Panc1 (cell line): ENCODE measurements at regions not wholly inside any gene's neighbourhood (a gene's known extent, or its start where the extent isn't known, plus 50 kb on each side); places are given as distances from the start of the nearest gene placed in this dataset.

Experiments
- ATAC-seq: fragments of 200-7000 bp; cut with Tn5 transposase; 2 replicates; pipeline ENCODE4 v1.9.1; 2020; ENCODE audit warnings: mild to moderate bottlenecking, moderate library complexity
- BruUV-seq: library from RNA; stranded (reverse); fragments of 400-500 nt; replicated peaks from 2 replicates; lab custom pipeline; 2021; lab: Mats Ljungman, UMichigan
- CTCF ChIA-PET: fragments of 300-600 bp; sonication (Branson Sonifier 250); formaldehyde crosslinking; loops from one replicate; lab custom pipeline; 2022; ENCODE audit warnings: antibody characterized with exemption; lab: Charles Lee
- POLR2A ChIA-PET: fragments of 300-600 bp; sonication (Branson Sonifier 250); formaldehyde crosslinking; loops from one replicate; lab custom pipeline; 2022; ENCODE audit warnings: antibody characterized with exemption; lab: Charles Lee
- DNase-seq: peaks from one replicate; pipeline ENCODE4 v3.0.0-alpha.2; 2010; ENCODE audit warnings: low read depth, low spot score
- H3K27ac ChIP-seq: 2 replicates; pipeline ENCODE4 v1.5.1; 2011; ENCODE audit warnings: mild to moderate bottlenecking, low read length, inconsistent platforms
- H3K27me3 ChIP-seq: fragments of 200-500 bp; sonication (Bioruptor generic); 2 replicates; pipeline ENCODE4 v1.6.0; 2014; ENCODE audit warnings: low read length, inconsistent platforms; ENCODE audit not compliant: control insufficient read depth, insufficient read depth
- H3K36me3 ChIP-seq: fragments of 200-500 bp; sonication (Bioruptor generic); 2 replicates; pipeline ENCODE4 v1.5.1; 2014; ENCODE audit warnings: inconsistent platforms, mild to moderate bottlenecking, low read length, moderate library complexity; ENCODE audit not compliant: control insufficient read depth, insufficient read depth
- H3K4me1 ChIP-seq: 2 replicates; pipeline ENCODE4 v1.5.1; 2011; ENCODE audit warnings: inconsistent platforms, mild to moderate bottlenecking, low read length, moderate library complexity; ENCODE audit not compliant: control insufficient read depth, insufficient read depth
- H3K4me3 ChIP-seq, 2 experiments: 2 replicates each; pipeline ENCODE4 v1.5.1; 2011 to 2012; ENCODE audit warnings: low read depth in 2 of 2, low read length in 2 of 2, mild to moderate bottlenecking in 2 of 2, inconsistent platforms in 1 of 2, moderate library complexity in 1 of 2
- H3K9me3 ChIP-seq: fragments of 200-500 bp; sonication (Bioruptor generic); 2 replicates; pipeline ENCODE4 v1.5.1; 2014; ENCODE audit warnings: low read depth, mild to moderate bottlenecking, inconsistent platforms, low read length, moderate library complexity; ENCODE audit not compliant: control insufficient read depth, insufficient read depth
- CTCF ChIP-seq: fragments of 450-650 bp; IDR thresholded peaks from 2 replicates; pipeline ENCODE4 v1.5.1; 2017; ENCODE audit warnings: mild to moderate bottlenecking
- POLR2AphosphoS5 ChIP-seq: IDR thresholded peaks from 2 replicates; pipeline ENCODE4 v1.6.1; 2012; ENCODE audit warnings: mild to moderate bottlenecking, low read depth, low read length, moderate library complexity
- REST ChIP-seq, 2 experiments: IDR thresholded peaks; 2 replicates each; pipeline ENCODE4 v1.6.1; 2011 to 2012; ENCODE audit warnings: low read depth in 2 of 2, control low read depth in 1 of 2, low read length in 1 of 2, mild to moderate bottlenecking in 1 of 2, moderate library complexity in 1 of 2; ENCODE audit not compliant: insufficient read depth in 1 of 2
- SIN3A ChIP-seq: IDR thresholded peaks from 2 replicates; pipeline ENCODE4 v1.6.1; 2012; ENCODE audit warnings: low read depth, mild to moderate bottlenecking, low read length, moderate library complexity, borderline replicate concordance; ENCODE audit not compliant: insufficient read depth
- TCF7L2 ChIP-seq: IDR thresholded peaks from 2 replicates; pipeline ENCODE4 v1.6.1; 2011; ENCODE audit warnings: mild to moderate bottlenecking, low read depth, low read length, inconsistent platforms
- in situ Hi-C: cut with HindIII; loops from 2 replicates; pipeline ENCODE4 v1.10.0; 2016; ENCODE audit warnings: low sequenced_read_pairs, low pct_unique_long_range_greater_than_20kb
- intact Hi-C: fragments of 100-400 bp; cut with micrococcal nuclease; formaldehyde crosslinking; loops from one replicate; pipeline ENCODE4 v1.10.0; 2022; ENCODE audit not compliant: unreplicated experiment

- ATAC-seq (no peak; the same call in 1 of the 2 replicates), DNase-seq (no peak)
- POLR2A ChIA-PET = no interaction called here
- Histone ChIP-seq H3K4me1 (no peaks in the 10 kb centered on the region), H3K27ac (no peak overlapping the region), H3K9me3 (no peaks in the 10 kb centered on the region; the same call in 1 of the 2 replicates), H3K27me3 (no peaks in the 10 kb centered on the region), H3K36me3 (no peaks in the 10 kb centered on the region), H3K4me3 (no peak overlapping the region)
- TF ChIP-seq POLR2AphosphoS5 (no peak), REST (IDR thresholded peaks at IDR 0.05; ENCODE audit: insufficient read depth in 1 of 2, low read depth in 2 of 2, low read length in 1 of 2) (no peak), TCF7L2 (no peak), SIN3A (no peak), CTCF (no peak)
- BruUV-seq = no TSS peak
- CTCF ChIA-PET = no interaction called here
- in situ Hi-C loops = no loop called here
- intact Hi-C loops = no loop called here
Measured at GRCh38 chr12:14249368-14249767, 116.1 kb upstream of the ATF7IP start.

GRCh38 chr12:14252697-14253096, 112.8 kb upstream of the ATF7IP start:
- in situ Hi-C loops = no loop called here
- ChIA-PET POLR2A (no interaction called here), CTCF (no interaction called here)
- Histone ChIP-seq H3K36me3 (no peaks in the 10 kb centered on the region), H3K27ac (no peak overlapping the region), H3K4me1 (peaks cover 6% of the 10 kb centered on the region), H3K9me3 (no peaks in the 10 kb centered on the region; the same call in 1 of the 2 replicates), H3K4me3 (no peak overlapping the region), H3K27me3 (no peaks in the 10 kb centered on the region)
- intact Hi-C loops = loop anchor here (10.0 kb wide), 2 partner anchors 112 to 142 kb away; partner anchors contain the start of gene ATF7IP
- no peak for DNase-seq
- TF ChIP-seq SIN3A = no peak
- no peak for TF ChIP-seq POLR2AphosphoS5
- no peak for TF ChIP-seq CTCF
- no peak for TF ChIP-seq TCF7L2
- no peak for TF ChIP-seq REST (IDR thresholded peaks at IDR 0.05; ENCODE audit: insufficient read depth in 1 of 2, low read depth in 2 of 2, low read length in 1 of 2)
- no peak for ATAC-seq
- no TSS peak for BruUV-seq
